ENCODE measurements at regions not wholly inside any gene's neighbourhood (a gene's known extent, or its start where the extent isn't known, plus 50 kb on each side); places are given as distances from the start of the nearest gene placed in this dataset.

- TF ChIP-seq, protein P1, sequence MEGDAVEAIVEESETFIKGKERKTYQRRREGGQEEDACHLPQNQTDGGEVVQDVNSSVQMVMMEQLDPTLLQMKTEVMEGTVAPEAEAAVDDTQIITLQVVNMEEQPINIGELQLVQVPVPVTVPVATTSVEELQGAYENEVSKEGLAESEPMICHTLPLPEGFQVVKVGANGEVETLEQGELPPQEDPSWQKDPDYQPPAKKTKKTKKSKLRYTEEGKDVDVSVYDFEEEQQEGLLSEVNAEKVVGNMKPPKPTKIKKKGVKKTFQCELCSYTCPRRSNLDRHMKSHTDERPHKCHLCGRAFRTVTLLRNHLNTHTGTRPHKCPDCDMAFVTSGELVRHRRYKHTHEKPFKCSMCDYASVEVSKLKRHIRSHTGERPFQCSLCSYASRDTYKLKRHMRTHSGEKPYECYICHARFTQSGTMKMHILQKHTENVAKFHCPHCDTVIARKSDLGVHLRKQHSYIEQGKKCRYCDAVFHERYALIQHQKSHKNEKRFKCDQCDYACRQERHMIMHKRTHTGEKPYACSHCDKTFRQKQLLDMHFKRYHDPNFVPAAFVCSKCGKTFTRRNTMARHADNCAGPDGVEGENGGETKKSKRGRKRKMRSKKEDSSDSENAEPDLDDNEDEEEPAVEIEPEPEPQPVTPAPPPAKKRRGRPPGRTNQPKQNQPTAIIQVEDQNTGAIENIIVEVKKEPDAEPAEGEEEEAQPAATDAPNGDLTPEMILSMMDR (IDR thresholded peaks at IDR 0.05 in 4 of 5, conservative IDR thresholded peaks at IDR 0.05 in 1 of 5): no peak
- TF ChIP-seq POLR2A (IDR thresholded peaks at IDR 0.05): no peak
These were observed 628.2 kb downstream of the USP25 start for GRCh38 chr21:16357994-16358393.

All from gastrocnemius medialis (tissue), 4 donors.